ENCODE measurements at regions not wholly inside any gene's neighbourhood (a gene's known extent, or its start where the extent isn't known, plus 50 kb on each side); places are given as distances from the start of the nearest gene placed in this dataset.

GRCh38 chr3:84108442-84108971 lies 850.3 kb upstream of the CADM2 start:
- TF ChIP-seq POLR2A (IDR thresholded peaks at IDR 0.05) (no peak), CTCF (IDR thresholded peaks at IDR 0.05) (no peak)

Measured in breast epithelium (tissue), 3 donors.